LoVo (cell line): ENCODE measurements at regions not wholly inside any gene's neighbourhood (a gene's known extent, or its start where the extent isn't known, plus 50 kb on each side); places are given as distances from the start of the nearest gene placed in this dataset.
"Not testable (repeated sequence)": the region's sequence is repeated elsewhere in the genome, so short reads cannot be mapped to it uniquely, and the experiment has no call there.

Experiments
- DNase-seq: peaks from one replicate; pipeline ENCODE4 v3.0.0-alpha.2; 2016; ENCODE audit warnings: low spot score

DNA sequence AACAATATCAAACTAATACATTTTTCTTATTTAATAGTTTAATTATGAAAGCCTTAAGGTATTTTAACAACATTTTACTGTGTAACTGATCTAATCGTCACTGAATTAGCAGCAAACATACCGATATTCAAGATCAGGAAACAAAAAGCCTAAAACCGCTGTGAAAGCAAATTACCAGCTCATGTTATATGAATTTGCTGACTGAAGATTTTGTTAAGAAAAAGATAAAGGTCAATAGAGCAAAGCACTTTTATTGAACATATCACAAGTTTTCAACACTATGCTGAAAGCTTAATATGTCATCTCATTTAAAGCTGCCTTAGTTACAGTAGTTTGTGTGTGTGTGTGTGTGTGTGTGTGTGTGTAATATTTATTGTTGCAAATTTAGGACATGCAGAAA is 1634.9 kb upstream of the NUDT12 start:
- DNase-seq = no peak

DNA sequence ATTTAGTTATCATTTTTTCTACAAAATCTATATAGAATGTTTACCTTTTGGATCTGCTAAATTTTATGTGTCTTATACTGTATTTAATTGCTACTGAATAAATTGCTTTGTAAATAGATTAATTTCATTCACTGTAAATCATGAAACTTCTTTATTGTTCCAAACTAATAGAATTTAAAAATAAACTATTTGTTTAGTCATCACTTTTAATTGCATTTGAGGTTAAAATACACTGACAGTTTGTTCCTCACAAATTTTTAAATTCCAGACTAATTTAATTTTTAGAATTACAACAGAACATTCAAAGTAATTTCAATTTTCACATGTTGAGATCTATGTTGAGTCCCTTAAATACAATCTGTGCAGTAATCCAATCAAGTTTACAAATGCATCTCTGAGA is 1633.2 kb upstream of the NUDT12 start:
- DNase-seq = no peak

GRCh38 chr5:105172918-105173317 is 1610.3 kb upstream of the NUDT12 start:
- no peak for DNase-seq

DNA sequence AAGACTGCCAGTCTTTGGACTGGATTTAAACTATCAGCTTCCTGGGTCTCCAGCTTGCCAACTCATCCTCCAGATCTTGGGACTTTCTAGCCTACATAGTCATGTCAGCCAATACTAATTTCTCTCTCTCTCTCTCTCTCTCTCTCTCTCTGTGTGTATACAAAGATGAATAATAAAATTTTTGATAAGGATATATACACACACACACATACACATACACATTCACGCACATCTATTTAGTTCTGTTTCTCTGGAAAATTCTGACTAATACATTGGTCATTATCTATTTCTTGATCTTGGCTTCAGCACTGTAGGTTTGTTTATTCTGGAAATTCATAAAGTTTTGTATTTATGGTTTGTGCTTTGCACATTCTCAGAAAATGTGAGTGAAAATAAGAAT is 1606.2 kb upstream of the NUDT12 start:
- no peak for DNase-seq

DNA sequence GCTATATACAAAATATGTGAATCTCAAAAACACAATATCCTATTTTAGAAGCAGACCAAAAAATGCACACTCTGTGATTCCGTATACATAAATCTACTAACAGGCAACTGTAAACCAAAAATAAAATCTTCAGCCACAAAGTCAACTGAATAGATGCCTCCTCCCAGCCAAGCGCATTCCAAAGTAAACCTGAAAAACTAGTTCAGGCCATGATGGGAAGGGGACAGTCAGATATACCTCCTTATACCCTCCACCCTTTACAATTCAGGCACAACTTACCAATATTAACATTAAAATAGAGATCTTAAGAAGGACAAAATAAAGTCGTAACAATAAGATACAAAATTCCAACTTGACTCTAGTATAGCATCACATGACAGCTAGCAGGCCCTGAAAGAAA is 1604.5 kb upstream of the NUDT12 start:
- no peak for DNase-seq

- no peak for DNase-seq
These were observed 1601.0 kb upstream of the NUDT12 start for GRCh38 chr5:105163547-105163946.

- not testable (repeated sequence) for DNase-seq
These were observed 1600.0 kb upstream of the NUDT12 start for GRCh38 chr5:105162557-105162956.

DNA sequence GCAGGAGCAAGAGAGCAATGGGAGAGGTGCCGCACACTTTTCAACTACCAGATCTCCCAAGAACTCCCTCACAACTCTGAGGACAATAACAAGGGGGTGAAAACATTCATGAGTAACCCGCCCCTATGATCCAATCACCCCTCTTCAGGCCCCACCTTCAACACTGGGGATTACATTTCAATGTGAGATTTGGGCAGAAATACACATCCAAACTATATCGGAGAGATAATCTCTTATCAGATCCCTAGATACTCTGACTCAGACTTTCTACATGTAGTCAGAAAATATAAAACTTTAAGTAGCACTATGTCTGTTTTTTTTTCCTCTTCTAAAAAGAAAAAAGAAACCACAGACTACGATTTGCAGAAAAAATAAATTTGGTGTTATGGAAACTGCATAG is 1595.9 kb upstream of the NUDT12 start:
- DNase-seq = no peak

DNA sequence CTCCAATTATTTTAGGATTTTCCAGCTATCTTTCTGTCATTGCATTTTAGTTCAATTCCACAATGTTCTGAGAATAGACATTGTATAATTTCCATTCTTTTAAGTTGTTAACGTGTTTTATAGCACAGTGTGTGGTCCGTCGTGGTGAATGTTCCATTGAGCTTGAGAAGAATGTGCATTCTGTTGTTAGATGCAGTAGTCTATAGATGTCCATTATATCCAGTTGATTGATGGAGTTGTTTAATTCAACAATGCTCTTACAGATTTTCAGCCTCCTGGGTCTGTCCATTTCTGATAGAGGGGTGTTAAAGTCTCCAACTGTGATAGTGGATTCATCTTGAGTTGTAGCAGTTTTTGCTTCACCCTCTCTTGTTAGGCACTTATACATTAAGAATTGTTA is 1587.7 kb upstream of the NUDT12 start:
- DNase-seq = no peak

DNA sequence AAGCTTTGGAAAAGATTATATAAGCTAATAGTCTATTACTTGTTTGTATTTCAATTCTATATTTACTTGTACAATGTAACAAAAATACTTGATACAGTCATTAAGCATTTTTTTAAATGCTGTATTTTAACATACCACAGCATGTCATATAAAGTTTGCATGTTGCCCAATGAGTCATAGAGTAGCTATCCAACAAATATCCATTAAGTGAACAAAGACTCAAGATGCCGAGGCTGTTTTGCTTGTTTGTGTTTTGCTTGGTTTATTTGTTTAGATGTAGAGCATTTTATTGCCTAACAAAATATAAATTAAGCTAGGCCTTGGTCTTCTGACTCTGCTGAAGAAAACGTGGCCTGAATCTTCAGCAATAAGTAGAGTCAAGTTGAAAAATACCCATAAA is 1584.3 kb upstream of the NUDT12 start:
- DNase-seq = no peak

- DNase-seq = no peak
These were observed 1582.6 kb upstream of the NUDT12 start for GRCh38 chr5:105145152-105145551.

- no peak for DNase-seq
These were observed 1571.7 kb upstream of the NUDT12 start for GRCh38 chr5:105134328-105134727.

GRCh38 chr5:105133087-105133486 is 1570.5 kb upstream of the NUDT12 start:
- DNase-seq = no peak

DNA sequence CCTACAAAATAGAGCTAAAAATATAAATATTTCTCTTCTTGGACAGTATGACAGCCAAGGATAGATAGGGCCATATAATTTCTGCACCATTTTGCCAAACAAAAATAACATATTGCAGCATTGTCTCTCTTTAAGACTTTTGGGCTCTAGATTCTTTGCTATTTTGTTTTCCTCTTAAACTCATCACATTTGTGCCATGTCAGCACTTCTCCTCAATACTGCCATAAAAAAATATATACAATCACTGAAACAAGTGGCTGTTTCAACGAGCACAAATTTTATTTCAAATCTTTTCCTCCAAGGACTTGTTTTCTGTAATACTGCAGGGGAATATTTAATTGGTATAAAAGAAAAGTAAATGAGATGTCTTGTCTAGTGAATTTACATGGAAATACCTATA is 1570.0 kb upstream of the NUDT12 start:
- no peak for DNase-seq

- no peak for DNase-seq
These were observed 1568.5 kb upstream of the NUDT12 start for GRCh38 chr5:105131045-105131444.

GRCh38 chr5:105101577-105101976 is 1539.0 kb upstream of the NUDT12 start:
- DNase-seq = peak; percentile 6

- no peak for DNase-seq
These were observed 1526.4 kb upstream of the NUDT12 start for GRCh38 chr5:105088961-105089360.

GRCh38 chr5:105088102-105088501 is 1525.5 kb upstream of the NUDT12 start:
- no peak for DNase-seq

DNA sequence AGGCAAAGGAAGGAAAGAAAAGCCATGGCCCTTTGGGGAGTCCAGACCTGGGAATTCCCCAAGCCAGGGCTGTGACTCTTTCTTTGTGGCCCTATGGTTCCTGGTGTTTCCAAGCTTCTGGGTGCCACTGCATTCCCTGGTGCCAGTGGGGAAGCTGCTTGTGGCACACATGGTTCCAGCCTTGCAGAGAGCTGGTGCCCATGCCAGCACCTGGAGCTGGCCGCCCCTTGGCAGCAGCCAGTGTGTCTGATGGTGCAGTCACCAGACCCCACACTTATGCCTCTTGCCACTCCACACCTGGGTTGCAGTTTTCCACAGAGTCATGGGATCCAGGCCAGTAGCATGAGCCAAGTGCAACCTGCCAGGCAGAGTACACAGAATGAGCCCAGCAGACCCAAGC is 1495.3 kb upstream of the NUDT12 start:
- DNase-seq = no peak

GRCh38 chr5:105057001-105057436 is 1494.4 kb upstream of the NUDT12 start:
- no peak for DNase-seq

DNA sequence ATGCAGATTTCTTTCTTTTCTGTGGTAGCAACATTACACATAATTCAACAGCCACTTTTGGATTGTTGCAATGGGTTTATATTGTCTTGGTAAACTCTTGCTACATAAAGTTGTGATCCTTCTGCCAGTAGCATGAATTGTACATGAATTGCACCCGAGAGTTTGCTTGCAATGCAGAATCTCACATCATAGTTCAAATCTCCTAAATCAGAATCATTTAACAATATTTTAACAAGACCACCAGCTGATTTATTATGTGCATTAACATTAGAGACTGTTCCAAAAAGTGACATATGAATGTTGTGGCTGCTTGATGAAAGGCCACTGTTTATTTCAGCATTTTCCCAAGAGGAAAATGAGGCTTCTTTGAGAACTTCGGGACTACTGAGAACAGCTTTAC is 1491.8 kb upstream of the NUDT12 start:
- no peak for DNase-seq

GRCh38 chr5:105042623-105043022 is 1480.0 kb upstream of the NUDT12 start:
- DNase-seq = no peak

GRCh38 chr5:105036814-105037213 is 1474.2 kb upstream of the NUDT12 start:
- not testable (repeated sequence) for DNase-seq

DNA sequence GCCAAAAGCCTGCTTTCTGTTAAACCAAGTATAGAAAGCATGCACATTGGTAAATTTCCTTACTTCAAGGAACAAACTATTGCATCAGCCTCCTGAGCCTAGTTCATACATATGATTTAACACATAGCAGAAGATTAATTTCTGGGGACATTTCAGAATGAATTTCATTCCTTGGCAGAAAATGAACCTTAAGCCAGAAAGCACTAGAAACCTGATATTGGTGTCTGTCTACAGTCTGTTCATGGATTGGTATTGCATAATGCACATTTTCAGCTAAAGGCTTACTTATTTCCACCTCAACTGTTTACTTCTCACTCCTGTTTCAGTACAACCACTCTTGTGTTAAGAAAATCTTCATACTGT is 1471.8 kb upstream of the NUDT12 start:
- no peak for DNase-seq
